OCI-LY3 (cell line): ENCODE measurements at regions not wholly inside any gene's neighbourhood (a gene's known extent, or its start where the extent isn't known, plus 50 kb on each side); places are given as distances from the start of the nearest gene placed in this dataset.

Experiments
- CTCF ChIP-seq: fragments of 200-600, 300-600 bp; sonication (generic); IDR thresholded peaks from 2 replicates; pipeline ENCODE4 v1.5.1; 2014; ENCODE audit warnings: antibody characterized with exemption, low read length, low read depth
- EZH2phosphoT487 ChIP-seq: fragments of 200-600 bp; shearing (Covaris generic); IDR thresholded peaks from 2 replicates; pipeline ENCODE4 v1.6.1; 2018; ENCODE audit warnings: antibody characterized with exemption, mixed run types, low read depth

GRCh38 chr3:28595372-28595771 is 246.7 kb upstream of the AZI2 start:
- no peak for TF ChIP-seq CTCF
- TF ChIP-seq EZH2phosphoT487: no peak
